CD4-positive, CD25-positive, alpha-beta regulatory T cell (primary cell): ENCODE measurements at regions not wholly inside any gene's neighbourhood (a gene's known extent, or its start where the extent isn't known, plus 50 kb on each side); places are given as distances from the start of the nearest gene placed in this dataset.

Source experiments
- ATAC-seq, 2 donors: fragments of 150-1000 bp; cut with Tn5 transposase; one replicate each; pipeline ENCODE4 v1.10.0; 2021; ENCODE audit warnings: low read depth in 2 of 2, moderate number of reproducible peaks in 2 of 2, moderate library complexity in 1 of 2
- DNase-seq, 3 donors: peaks; one replicate each; pipeline versions ENCODE4 v3.0.0 to v3.0.0-alpha.2; 2012 to 2022; ENCODE audit warnings: mixed read lengths in 1 of 3
- H3K27ac ChIP-seq: one replicate; pipeline ENCODE4 v1.7.0; 2013; ENCODE audit warnings: mild to moderate bottlenecking, low read length; ENCODE audit not compliant: insufficient read depth, poor library complexity, severe bottlenecking
- H3K27me3 ChIP-seq: one replicate; pipeline ENCODE4 v1.7.0; 2013; ENCODE audit warnings: low read length; ENCODE audit not compliant: control insufficient read depth, insufficient read depth
- H3K36me3 ChIP-seq: one replicate; pipeline ENCODE4 v1.7.0; 2013; ENCODE audit warnings: mild to moderate bottlenecking, low read length, moderate library complexity; ENCODE audit not compliant: control insufficient read depth, insufficient read depth
- H3K4me1 ChIP-seq: 2 replicates; pipeline ENCODE4 v1.7.0; 2013; ENCODE audit warnings: mild to moderate bottlenecking, low read length; ENCODE audit not compliant: insufficient read depth, control insufficient read depth, poor library complexity, severe bottlenecking
- H3K4me3 ChIP-seq: one replicate; pipeline ENCODE4 v1.7.0; 2013; ENCODE audit warnings: low read depth, mild to moderate bottlenecking, low read length, moderate library complexity
- H3K9me3 ChIP-seq, 2 experiments: 1 replicate in 1 of 2; 2 replicates in 1 of 2; pipeline ENCODE4 v1.7.0; 2013; ENCODE audit warnings: low read length in 2 of 2, mild to moderate bottlenecking in 1 of 2, moderate library complexity in 1 of 2; ENCODE audit not compliant: control insufficient read depth in 2 of 2
- H3K27ac Mint-ChIP-seq, 3 donors: one replicate each; pipeline ENCODE4 v1.8.0; 2020 to 2022; ENCODE audit warnings: mild to moderate bottlenecking in 3 of 3, mixed read lengths in 3 of 3, moderate library complexity in 2 of 3
- H3K27me3 Mint-ChIP-seq: one replicate; pipeline ENCODE4 v1.8.0; 2022; ENCODE audit warnings: mild to moderate bottlenecking, mixed read lengths
- H3K36me3 Mint-ChIP-seq: one replicate; pipeline ENCODE4 v1.8.0; 2020; ENCODE audit warnings: mixed read lengths
- H3K4me1 Mint-ChIP-seq, 4 donors: one replicate each; pipeline ENCODE4 v1.8.0; 2020 to 2022; ENCODE audit warnings: mixed read lengths in 4 of 4, mild to moderate bottlenecking in 1 of 4
- H3K4me3 Mint-ChIP-seq, 4 donors: one replicate each; pipeline ENCODE4 v1.8.0; 2020 to 2022; ENCODE audit warnings: mild to moderate bottlenecking in 4 of 4, mixed read lengths in 4 of 4, moderate library complexity in 3 of 4
- H3K9me3 Mint-ChIP-seq, 7 donors: one replicate each; pipeline ENCODE4 v1.8.0; 2020 to 2022; ENCODE audit warnings: mixed read lengths in 7 of 7, mild to moderate bottlenecking in 3 of 7, moderate library complexity in 2 of 7

GRCh38 chr20:47956268-47956995 is 171.2 kb upstream of the SULF2 start:
- H3K27ac Mint-ChIP-seq: no peak overlapping the region
- no peak overlapping the region for H3K27ac ChIP-seq
- no peaks in the 10 kb centered on the region for H3K36me3 ChIP-seq
- no peaks in the 10 kb centered on the region for H3K9me3 Mint-ChIP-seq
- no peaks in the 10 kb centered on the region for H3K9me3 ChIP-seq
- no peaks in the 10 kb centered on the region for H3K36me3 Mint-ChIP-seq
- H3K4me3 ChIP-seq: no peak overlapping the region
- DNase-seq: no peak
- no peaks in the 10 kb centered on the region for H3K27me3 Mint-ChIP-seq
- H3K4me1 Mint-ChIP-seq: peaks cover 0 to 2% (median 0%) of the 10 kb centered on the region in 4 donors
- H3K4me1 ChIP-seq: no peaks in the 10 kb centered on the region
- ATAC-seq: no peak
- H3K4me3 Mint-ChIP-seq: no peak overlapping the region
- H3K27me3 ChIP-seq: no peaks in the 10 kb centered on the region

- no peaks in the 10 kb centered on the region for H3K9me3 Mint-ChIP-seq
- peaks cover 0 to 2% (median 0%) of the 10 kb centered on the region in 4 donors for H3K4me1 Mint-ChIP-seq
- DNase-seq (no peak), ATAC-seq (no peak)
- no peaks in the 10 kb centered on the region for H3K36me3 Mint-ChIP-seq
- Histone ChIP-seq H3K27me3 (no peaks in the 10 kb centered on the region), H3K4me1 (no peaks in the 10 kb centered on the region), H3K9me3 (no peaks in the 10 kb centered on the region), H3K36me3 (no peaks in the 10 kb centered on the region), H3K27ac (no peak overlapping the region), H3K4me3 (no peak overlapping the region)
- no peak overlapping the region for H3K4me3 Mint-ChIP-seq
- no peaks in the 10 kb centered on the region for H3K27me3 Mint-ChIP-seq
- H3K27ac Mint-ChIP-seq: no peak overlapping the region
Measured at GRCh38 chr20:47953471-47953870, 168.2 kb upstream of the SULF2 start.

GRCh38 chr20:47952023-47952564 is 166.8 kb upstream of the SULF2 start:
- Mint-ChIP-seq H3K4me3 (no peak overlapping the region), H3K27me3 (no peaks in the 10 kb centered on the region), H3K9me3 (no peaks in the 10 kb centered on the region), H3K27ac (no peak overlapping the region), H3K36me3 (no peaks in the 10 kb centered on the region), H3K4me1 (peaks cover 0 to 2% (median 0%) of the 10 kb centered on the region in 4 donors)
- Histone ChIP-seq H3K36me3 (no peaks in the 10 kb centered on the region), H3K27me3 (no peaks in the 10 kb centered on the region), H3K4me3 (no peak overlapping the region), H3K9me3 (no peaks in the 10 kb centered on the region), H3K27ac (no peak overlapping the region), H3K4me1 (no peaks in the 10 kb centered on the region)
- DNase-seq: no peak
- no peak for ATAC-seq

GRCh38 chr20:47951521-47951971 is 166.3 kb upstream of the SULF2 start:
- Mint-ChIP-seq H3K27me3 (no peaks in the 10 kb centered on the region), H3K9me3 (no peaks in the 10 kb centered on the region), H3K27ac (no peak overlapping the region), H3K4me1 (peaks cover 0 to 2% (median 0%) of the 10 kb centered on the region in 4 donors), H3K4me3 (no peak overlapping the region), H3K36me3 (no peaks in the 10 kb centered on the region)
- Histone ChIP-seq H3K27ac (no peak overlapping the region), H3K9me3 (no peaks in the 10 kb centered on the region), H3K36me3 (no peaks in the 10 kb centered on the region), H3K4me1 (no peaks in the 10 kb centered on the region), H3K4me3 (no peak overlapping the region), H3K27me3 (no peaks in the 10 kb centered on the region)
- no peak for ATAC-seq
- no peak for DNase-seq

- no peaks in the 10 kb centered on the region for H3K36me3 Mint-ChIP-seq
- H3K4me3 Mint-ChIP-seq: no peak overlapping the region
- no peaks in the 10 kb centered on the region for H3K4me1 ChIP-seq
- no peaks in the 10 kb centered on the region for H3K9me3 Mint-ChIP-seq
- H3K36me3 ChIP-seq: no peaks in the 10 kb centered on the region
- H3K27ac Mint-ChIP-seq: no peak overlapping the region
- H3K9me3 ChIP-seq: no peaks in the 10 kb centered on the region
- H3K27me3 Mint-ChIP-seq: no peaks in the 10 kb centered on the region
- no peak for DNase-seq
- no peak overlapping the region for H3K27ac ChIP-seq
- no peaks in the 10 kb centered on the region for H3K27me3 ChIP-seq
- H3K4me3 ChIP-seq: no peak overlapping the region
- no peak for ATAC-seq
- peaks cover 0 to 2% (median 0%) of the 10 kb centered on the region in 4 donors for H3K4me1 Mint-ChIP-seq
Measured at GRCh38 chr20:47950913-47951283, 165.6 kb upstream of the SULF2 start.

GRCh38 chr20:47950124-47950912 is 165.0 kb upstream of the SULF2 start:
- Histone ChIP-seq H3K27me3 (no peaks in the 10 kb centered on the region), H3K4me1 (no peaks in the 10 kb centered on the region), H3K9me3 (no peaks in the 10 kb centered on the region), H3K36me3 (no peaks in the 10 kb centered on the region), H3K27ac (no peak overlapping the region), H3K4me3 (no peak overlapping the region)
- DNase-seq (no peak), ATAC-seq (no peak)
- no peaks in the 10 kb centered on the region for H3K27me3 Mint-ChIP-seq
- no peaks in the 10 kb centered on the region for H3K9me3 Mint-ChIP-seq
- no peaks in the 10 kb centered on the region for H3K36me3 Mint-ChIP-seq
- peaks cover 0 to 2% (median 0%) of the 10 kb centered on the region in 4 donors for H3K4me1 Mint-ChIP-seq
- H3K27ac Mint-ChIP-seq: peak overlapping the region in 1 of 3 donors; percentile 24
- no peak overlapping the region for H3K4me3 Mint-ChIP-seq

GRCh38 chr20:47949230-47949629 is 163.9 kb upstream of the SULF2 start:
- no peak overlapping the region for H3K4me3 Mint-ChIP-seq
- Histone ChIP-seq H3K4me3 (no peak overlapping the region), H3K27ac (no peak overlapping the region), H3K4me1 (no peaks in the 10 kb centered on the region), H3K27me3 (peaks cover 1% of the 10 kb centered on the region), H3K36me3 (no peaks in the 10 kb centered on the region), H3K9me3 (no peaks in the 10 kb centered on the region)
- peaks cover 0 to 2% (median 0%) of the 10 kb centered on the region in 4 donors for H3K4me1 Mint-ChIP-seq
- ATAC-seq (no peak), DNase-seq (no peak)
- H3K36me3 Mint-ChIP-seq: no peaks in the 10 kb centered on the region
- H3K9me3 Mint-ChIP-seq: no peaks in the 10 kb centered on the region
- H3K27me3 Mint-ChIP-seq: no peaks in the 10 kb centered on the region
- H3K27ac Mint-ChIP-seq: no peak overlapping the region
